HCT116 (cell line): ENCODE measurements at regions not wholly inside any gene's neighbourhood (a gene's known extent, or its start where the extent isn't known, plus 50 kb on each side); places are given as distances from the start of the nearest gene placed in this dataset.

Experiments used
- ATAC-seq: fragments of 200-7000 bp; cut with Tn5 transposase; 2 replicates; pipeline ENCODE4 v1.9.1; 2020; ENCODE audit warnings: mild to moderate bottlenecking, moderate library complexity
- BruUV-seq: library from RNA; stranded (reverse); fragments of 400-500 nt; replicated peaks from 2 replicates; lab custom pipeline; 2021; lab: Mats Ljungman, UMichigan
- CTCF ChIA-PET: fragments of 300-600 bp; sonication (Branson Sonifier 250); formaldehyde crosslinking; loops from one replicate; lab custom pipeline; 2021; ENCODE audit warnings: antibody characterized with exemption; lab: Charles Lee
- POLR2A ChIA-PET: fragments of 300-600, 350-600 bp; sonication (Branson Sonifier 250); formaldehyde crosslinking; loops from one replicate; lab custom pipeline; 2021; ENCODE audit warnings: antibody characterized with exemption; lab: Charles Lee
- RAD21 ChIA-PET, 2 experiments: fragments of 300-600 bp; sonication (Branson Sonifier 250); formaldehyde crosslinking; loops; one replicate each; lab custom pipeline; 2023; ENCODE audit warnings: low total read pairs in 2 of 2; ENCODE audit not compliant: uncharacterized antibody in 2 of 2, unreplicated experiment in 2 of 2, low non-redundant PET in 1 of 2; lab: Charles Lee
- DNase-seq: peaks from one replicate; pipeline ENCODE4 v3.0.0-alpha.2; 2010; ENCODE audit warnings: low read depth, low spot score
- H2AFZ ChIP-seq: fragments of 200-600 bp; shearing (Covaris generic), sonication (generic); 2 replicates; pipeline ENCODE4 v1.6.1; 2017; ENCODE audit warnings: low read depth, mixed run types, mixed read lengths, antibody characterized with exemption, low read length; ENCODE audit not compliant: poor library complexity, severe bottlenecking
- H3K27ac ChIP-seq: 2 replicates; pipeline ENCODE4 v1.5.1; 2012; ENCODE audit warnings: low read depth, low read length
- H3K27me3 ChIP-seq: fragments of 200-600 bp; sonication (generic); 2 replicates; pipeline ENCODE4 v1.6.1; 2016; ENCODE audit warnings: mixed run types, low read length, mixed read lengths; ENCODE audit not compliant: insufficient read depth
- H3K36me3 ChIP-seq, 2 experiments: fragments of 200-500 bp in 1 of 2; fragments of 200-600 bp in 1 of 2; sonication (Bioruptor generic) in 1 of 2; sonication (generic) in 1 of 2; 2 replicates each; pipeline versions ENCODE4 v1.5.1 to v1.6.1; 2014 to 2016; ENCODE audit warnings: low read length in 2 of 2, inconsistent platforms in 1 of 2, mixed read lengths in 1 of 2, mixed run types in 1 of 2; ENCODE audit not compliant: insufficient read depth in 2 of 2, control insufficient read depth in 1 of 2
- H3K4me1 ChIP-seq, 2 experiments: fragments of 200-600 bp in 1 of 2; sonication (generic) in 1 of 2; 2 replicates each; pipeline versions ENCODE4 v1.5.1 to v1.6.1; 2012 to 2017; ENCODE audit warnings: low read length in 2 of 2, inconsistent platforms in 1 of 2, mild to moderate bottlenecking in 1 of 2, mixed read lengths in 1 of 2, mixed run types in 1 of 2, moderate library complexity in 1 of 2; ENCODE audit not compliant: insufficient read depth in 2 of 2, control insufficient read depth in 1 of 2
- H3K4me2 ChIP-seq: fragments of 200-600 bp; sonication (generic); 2 replicates; pipeline ENCODE4 v1.6.1; 2017; ENCODE audit warnings: mixed run types, low read length, mixed read lengths
- H3K4me3 ChIP-seq, 2 experiments: fragments of 200-600 bp in 1 of 2; sonication (generic) in 1 of 2; replicated peaks in 1 of 2; 2 replicates each; pipeline ENCODE4 v1.5.1; 2011 to 2016; ENCODE audit warnings: low read length in 2 of 2, control low read depth in 1 of 2, low read depth in 1 of 2, mild to moderate bottlenecking in 1 of 2, mixed read lengths in 1 of 2, mixed run types in 1 of 2
- H3K79me2 ChIP-seq: fragments of 200-600 bp; sonication (generic); 2 replicates; pipeline ENCODE4 v1.6.1; 2017; ENCODE audit warnings: mild to moderate bottlenecking, mixed run types, low read length, moderate library complexity, mixed read lengths; ENCODE audit not compliant: insufficient read depth
- H3K9ac ChIP-seq: fragments of 200-600 bp; sonication (generic); 2 replicates; pipeline ENCODE4 v1.6.1; 2016; ENCODE audit warnings: low read length, mixed read lengths
- H3K9me2 ChIP-seq: fragments of 200-600 bp; sonication (generic), shearing (Covaris generic); 2 replicates; pipeline ENCODE4 v1.6.1; 2017; ENCODE audit warnings: mixed run types, mild to moderate bottlenecking, moderate library complexity; ENCODE audit not compliant: insufficient read depth
- H3K9me3 ChIP-seq, 2 experiments: fragments of 200-500 bp in 1 of 2; fragments of 200-600 bp in 1 of 2; sonication (Bioruptor generic) in 1 of 2; sonication (generic) in 1 of 2; 2 replicates each; pipeline ENCODE4 v1.6.1; 2014 to 2017; ENCODE audit warnings: low read length in 2 of 2, mixed read lengths in 2 of 2, inconsistent platforms in 1 of 2, low read depth in 1 of 2, mild to moderate bottlenecking in 1 of 2, mixed run types in 1 of 2, moderate library complexity in 1 of 2; ENCODE audit not compliant: control insufficient read depth in 1 of 2, insufficient read depth in 1 of 2
- H4K20me1 ChIP-seq: fragments of 200-600 bp; sonication (generic), shearing (Covaris generic); 2 replicates; pipeline ENCODE4 v1.6.1; 2017; ENCODE audit warnings: mixed run types, mild to moderate bottlenecking, moderate library complexity; ENCODE audit not compliant: insufficient read depth
- CTCF ChIP-seq, 3 experiments: fragments of 200-600 bp in 1 of 3; sonication (generic) in 1 of 3; IDR thresholded peaks in 2 of 3; conservative IDR thresholded peaks in 1 of 3; 2 replicates each; pipeline ENCODE4 v1.5.1; 2012 to 2017; ENCODE audit warnings: low read depth in 2 of 3, low read length in 2 of 3, antibody characterized with exemption in 1 of 3, borderline replicate concordance in 1 of 3, control low read depth in 1 of 3, mild to moderate bottlenecking in 1 of 3, mixed read lengths in 1 of 3, mixed run types in 1 of 3, moderate library complexity in 1 of 3; ENCODE audit not compliant: insufficient read depth in 1 of 3
- EGR1 ChIP-seq: IDR thresholded peaks from 2 replicates; pipeline ENCODE4 v1.6.1; 2012; ENCODE audit warnings: low read depth
- EZH2 ChIP-seq: fragments of 200-600 bp; sonication (generic); IDR thresholded peaks from 2 replicates; pipeline ENCODE4 v1.6.1; 2017; ENCODE audit warnings: antibody characterized with exemption, mixed run types
- EZH2phosphoT487 ChIP-seq: fragments of 200-600 bp; IDR thresholded peaks from 2 replicates; pipeline ENCODE4 v1.6.1; 2018; ENCODE audit warnings: antibody characterized with exemption, borderline replicate concordance
- FOSL1 ChIP-seq: IDR thresholded peaks from 2 replicates; pipeline ENCODE4 v1.6.1; 2012; ENCODE audit warnings: low read depth
- JUND ChIP-seq: IDR thresholded peaks from 2 replicates; pipeline ENCODE4 v1.6.1; 2012
- POLR2AphosphoS5 ChIP-seq: IDR thresholded peaks from 2 replicates; pipeline ENCODE4 v1.6.1; 2011; ENCODE audit warnings: mild to moderate bottlenecking, low read depth, low read length, moderate library complexity
- REST ChIP-seq: IDR thresholded peaks from 2 replicates; pipeline ENCODE4 v1.6.1; 2012; ENCODE audit warnings: low read depth
- SRF ChIP-seq: IDR thresholded peaks from 2 replicates; pipeline ENCODE4 v1.6.1; 2012; ENCODE audit warnings: low read depth
- TCF7L2 ChIP-seq: IDR thresholded peaks from 2 replicates; pipeline ENCODE4 v1.7.0; 2011; ENCODE audit warnings: borderline replicate concordance, inconsistent platforms; ENCODE audit not compliant: insufficient read depth, insufficient read length; ENCODE audit errors: extremely low read depth
- intact Hi-C: fragments of 100-400 bp; cut with micrococcal nuclease; formaldehyde crosslinking; loops from 2 replicates; pipeline ENCODE4 v1.10.0; 2022

- RAD21 ChIA-PET = no interaction called here
These were observed 572.6 kb upstream of the LUZP2 start for GRCh38 chr11:23924226-23924625.

More at GRCh38 chr11:23924226-23924625, 572.6 kb upstream of the LUZP2 start:
- Histone ChIP-seq H3K27ac (no peak overlapping the region), H3K36me3 (no peaks in the 10 kb centered on the region), H3K79me2 (no peaks in the 10 kb centered on the region), H3K9ac (no peak overlapping the region), H2AFZ (no peak overlapping the region), H3K4me2 (no peak overlapping the region), H3K9me3 (peaks cover 3 to 14% of the 10 kb centered on the region in 2 experiments; a peak in 2 of 4 replicates), H3K4me1 (no peaks in the 10 kb centered on the region), H4K20me1 (no peaks in the 10 kb centered on the region), H3K9me2 (no peaks in the 10 kb centered on the region), H3K27me3 (no peaks in the 10 kb centered on the region), H3K4me3 (no peak overlapping the region)
- intact Hi-C loops = no loop called here
- ATAC-seq (no peak), DNase-seq (no peak)
- CTCF ChIA-PET = no interaction called here
- POLR2A ChIA-PET = no interaction called here
- BruUV-seq = no TSS peak
- TF ChIP-seq POLR2AphosphoS5 = no peak
- no peak for TF ChIP-seq EZH2
- TF ChIP-seq SRF = no peak
- no peak for TF ChIP-seq REST
- no peak for TF ChIP-seq JUND
- TF ChIP-seq EGR1 = no peak
- no peak for TF ChIP-seq EZH2phosphoT487
- no peak for TF ChIP-seq FOSL1
- TF ChIP-seq TCF7L2 = no peak
- TF ChIP-seq CTCF (IDR thresholded peaks at IDR 0.05 in 2 of 3, conservative IDR thresholded peaks at IDR 0.05 in 1 of 3; ENCODE audit: borderline replicate concordance in 1 of 3, insufficient read depth in 1 of 3, low read depth in 2 of 3, low read length in 2 of 3) = no peak
